Epithelial cell of esophagus (primary cell): ENCODE measurements at regions not wholly inside any gene's neighbourhood (a gene's known extent, or its start where the extent isn't known, plus 50 kb on each side); places are given as distances from the start of the nearest gene placed in this dataset.

ENCODE experiments used
- DNase-seq: peaks from one replicate; pipeline ENCODE4 v3.0.0; 2010; ENCODE audit warnings: low read depth
- H3K4me3 ChIP-seq: 2 replicates; pipeline ENCODE4 v1.5.1; 2011; ENCODE audit warnings: mild to moderate bottlenecking, low read length, control low read depth
- CTCF ChIP-seq: IDR thresholded peaks from 2 replicates; pipeline ENCODE4 v1.5.1; 2011; ENCODE audit warnings: low read depth, mild to moderate bottlenecking, low read length, control low read depth, inconsistent platforms; ENCODE audit not compliant: insufficient read depth; ENCODE audit errors: missing control alignments

- no peak for TF ChIP-seq CTCF
- H3K4me3 ChIP-seq: no peak overlapping the region
- DNase-seq: no peak
Measured at GRCh38 chr12:58765076-58765475, 155.2 kb downstream of the LRIG3 start.

- H3K4me3 ChIP-seq: no peak overlapping the region
- no peak for DNase-seq
- no peak for TF ChIP-seq CTCF
Measured at GRCh38 chr12:58765653-58766512, 154.4 kb downstream of the LRIG3 start.

GRCh38 chr12:58766513-58766870, 153.8 kb downstream of the LRIG3 start:
- H3K4me3 ChIP-seq: no peak overlapping the region
- DNase-seq: no peak
- TF ChIP-seq CTCF: no peak

GRCh38 chr12:58767496-58767895, 152.8 kb downstream of the LRIG3 start:
- H3K4me3 ChIP-seq: no peak overlapping the region
- TF ChIP-seq CTCF: no peak
- DNase-seq: no peak

- TF ChIP-seq CTCF: no peak
- DNase-seq: no peak
- H3K4me3 ChIP-seq: no peak overlapping the region
Measured at GRCh38 chr12:58773986-58774385, 146.3 kb downstream of the LRIG3 start.

- no peak for DNase-seq
- TF ChIP-seq CTCF: no peak
Measured at GRCh38 chr12:58774731-58775130, 145.6 kb downstream of the LRIG3 start.

GRCh38 chr12:58775396-58775795, 144.9 kb downstream of the LRIG3 start:
- H3K4me3 ChIP-seq: no peak overlapping the region
- DNase-seq: no peak
- TF ChIP-seq CTCF: no peak

More at GRCh38 chr12:58774731-58775130, 145.6 kb downstream of the LRIG3 start:
- no peak overlapping the region for H3K4me3 ChIP-seq
